ENCODE measurements at regions not wholly inside any gene's neighbourhood (a gene's known extent, or its start where the extent isn't known, plus 50 kb on each side); places are given as distances from the start of the nearest gene placed in this dataset.

- no peaks in the 10 kb centered on the region for H3K9me3 ChIP-seq (replicated peaks; ENCODE audit: control insufficient read depth, insufficient read depth, low read length)
- BruUV-seq (replicated peaks): no TSS peak
- H3K4me3 ChIP-seq: no peak overlapping the region
- SMC1A ChIA-PET (ENCODE audit: uncharacterized antibody, unreplicated experiment): no interaction called here
- no peak for TF ChIP-seq EP300 (IDR thresholded peaks at IDR 0.05; ENCODE audit: borderline replicate concordance in 1 of 2, control insufficient read depth in 1 of 2, low read depth in 2 of 2, low read length in 2 of 2)
- no peak for TF ChIP-seq MTA3 (IDR thresholded peaks at IDR 0.05; ENCODE audit: borderline replicate concordance, low read length)
- TF ChIP-seq NFYA (IDR thresholded peaks at IDR 0.05; ENCODE audit: borderline replicate concordance, low read depth, low read length): no peak
- no peak for TF ChIP-seq ATF7 (IDR thresholded peaks at IDR 0.05; ENCODE audit: low read depth)
- TF ChIP-seq SIN3A (IDR thresholded peaks at IDR 0.05; ENCODE audit: low read depth, low read length): no peak
- no peak for TF ChIP-seq ZZZ3 (IDR thresholded peaks at IDR 0.05; ENCODE audit: control insufficient read depth, insufficient read length, low read depth)
- TF ChIP-seq CBFB (IDR thresholded peaks at IDR 0.05; ENCODE audit: low read depth): no peak
- TF ChIP-seq JUNB (IDR thresholded peaks at IDR 0.05): no peak
- no peak for TF ChIP-seq KDM1A (IDR thresholded peaks at IDR 0.05; ENCODE audit: borderline replicate concordance)
- no peak for TF ChIP-seq CBX5 (IDR thresholded peaks at IDR 0.05; ENCODE audit: low read depth)
- TF ChIP-seq CHD2 (IDR thresholded peaks at IDR 0.05; ENCODE audit: borderline replicate concordance, low read depth, low read length): no peak
- no peak for TF ChIP-seq RCOR1 (conservative IDR thresholded peaks at IDR 0.05; ENCODE audit: low read depth, low read length)
- TF ChIP-seq ZBTB33 (IDR thresholded peaks at IDR 0.05): no peak
- TF ChIP-seq ZNF207 (IDR thresholded peaks at IDR 0.05; ENCODE audit: borderline replicate concordance): no peak
- no peak for TF ChIP-seq NFIC (IDR thresholded peaks at IDR 0.05; ENCODE audit: low read depth, low read length)
- H3K79me2 ChIP-seq (ENCODE audit: control insufficient read depth, insufficient read depth, low read length): no peaks in the 10 kb centered on the region
- FAIRE-seq (no peak), ATAC-seq (no peak), DNase-seq (ENCODE audit: low read depth, low spot score) (no peak)
- no peak overlapping the region for H3K27ac ChIP-seq (ENCODE audit: control insufficient read depth, insufficient read depth)
- no peaks in the 10 kb centered on the region for H4K20me1 ChIP-seq (ENCODE audit: control insufficient read depth, insufficient read depth)
- CTCF ChIA-PET: no interaction called here
- in situ Hi-C loops (cut with MboI): loop anchor here (25.0 kb wide), 1 partner anchor 1169 kb away; no protein-coding TSS in a partner anchor
- peaks cover 6% of the 10 kb centered on the region; the same call in 1 of the 2 replicates for H3K4me1 ChIP-seq (ENCODE audit: control insufficient read depth, insufficient read depth, low read length)
- WGBS (ENCODE audit: insufficient coverage, insufficient replicate concordance, low lambda C conversion rate, missing lambda C conversion rate): 57% methylated on average over 1 of the region's 2 CpGs
- no peaks in the 10 kb centered on the region for H3K27me3 ChIP-seq (replicated peaks in 1 of 2; ENCODE audit: control insufficient read depth in 2 of 2, insufficient read depth in 2 of 2, low read length in 1 of 2)
- no peak overlapping the region for H3K9ac ChIP-seq (ENCODE audit: control insufficient read depth, insufficient read depth, low read length)
- H3K4me2 ChIP-seq (ENCODE audit: control insufficient read depth, insufficient read depth): no peak overlapping the region
- RAD21 ChIA-PET (ENCODE audit: unreplicated experiment): no interaction called here
- H3K36me3 ChIP-seq (ENCODE audit: control insufficient read depth in 2 of 2, insufficient read depth in 2 of 2, low read length in 1 of 2): no peaks in the 10 kb centered on the region
- intact Hi-C loops (cut with micrococcal nuclease; ENCODE audit: unreplicated experiment): no loop called here
- POLR2A ChIA-PET: no interaction called here
- no peak overlapping the region for H2AFZ ChIP-seq (ENCODE audit: control insufficient read depth, low read depth, low read length)
Measured at GRCh38 chr4:110867981-110868720, 245.3 kb upstream of the PITX2 start.
